ENCODE measurements at regions not wholly inside any gene's neighbourhood (a gene's known extent, or its start where the extent isn't known, plus 50 kb on each side); places are given as distances from the start of the nearest gene placed in this dataset.

DNA sequence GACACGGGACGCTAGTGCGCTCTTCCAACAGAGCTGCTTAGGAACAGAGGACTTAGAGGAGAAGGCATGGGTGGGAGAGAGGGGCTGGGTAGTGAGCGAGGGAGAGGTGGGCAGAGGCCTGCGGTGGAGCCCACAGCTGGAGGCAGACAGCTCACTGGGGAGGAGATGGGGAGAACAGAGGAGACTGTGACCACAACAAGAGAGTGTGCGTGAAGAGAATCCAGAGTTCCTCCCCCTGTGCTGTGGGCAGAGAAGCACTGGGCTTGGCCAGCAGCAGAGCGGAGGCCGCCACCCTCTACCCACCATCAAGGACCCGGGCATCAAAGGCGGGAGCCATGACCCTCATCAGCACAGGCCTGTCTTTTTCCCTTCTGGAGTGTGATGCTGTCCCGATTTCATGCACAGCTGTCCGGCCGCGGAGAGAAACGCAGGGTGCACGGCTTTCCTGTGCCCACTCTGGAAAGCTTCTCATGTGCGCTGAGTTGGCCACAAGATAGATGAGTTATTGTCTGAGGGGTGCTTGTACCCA is 228.3 kb upstream of the IRX4 start:
- no peak for TF ChIP-seq CTCF (IDR thresholded peaks at IDR 0.05)
- TF ChIP-seq POLR2A (IDR thresholded peaks at IDR 0.05), result no peak
- TF ChIP-seq EP300 (IDR thresholded peaks at IDR 0.05), result no peak

Data from ovary (tissue), 3 donors.